ENCODE measurements at regions not wholly inside any gene's neighbourhood (a gene's known extent, or its start where the extent isn't known, plus 50 kb on each side); places are given as distances from the start of the nearest gene placed in this dataset.
"Not testable (repeated sequence)": the region's sequence is repeated elsewhere in the genome, so short reads cannot be mapped to it uniquely, and the experiment has no call there.

- H3K4me3 ChIP-seq (ENCODE audit: low read depth, low read length) = no peak overlapping the region
- no peak for DNase-seq (ENCODE audit: low read depth)
- no peak for TF ChIP-seq CTCF (IDR thresholded peaks at IDR 0.05; ENCODE audit: low read depth, low read length, missing control alignments)
Observed at GRCh38 chr12:67716817-67717216, 68.3 kb downstream of the DYRK2 start.

- not testable (repeated sequence) for DNase-seq (ENCODE audit: low read depth); H3K4me3 ChIP-seq (ENCODE audit: low read depth, low read length)
Observed at GRCh38 chr12:67719303-67719702, 70.8 kb downstream of the DYRK2 start.

- H3K4me3 ChIP-seq (ENCODE audit: low read depth, low read length) = no peak overlapping the region
- TF ChIP-seq CTCF (IDR thresholded peaks at IDR 0.05; ENCODE audit: low read depth, low read length, missing control alignments) = no peak
- no peak for DNase-seq (ENCODE audit: low read depth)
Observed at GRCh38 chr12:67720351-67720856, 71.9 kb downstream of the DYRK2 start.

GRCh38 chr12:67721248-67721647, 72.7 kb downstream of the DYRK2 start:
- no peak for DNase-seq (ENCODE audit: low read depth)
- TF ChIP-seq CTCF (IDR thresholded peaks at IDR 0.05; ENCODE audit: low read depth, low read length, missing control alignments) = no peak
- no peak overlapping the region for H3K4me3 ChIP-seq (ENCODE audit: low read depth, low read length)

- H3K4me3 ChIP-seq (ENCODE audit: low read depth, low read length) = no peak overlapping the region
- TF ChIP-seq CTCF (IDR thresholded peaks at IDR 0.05; ENCODE audit: low read depth, low read length, missing control alignments) = no peak
- no peak for DNase-seq (ENCODE audit: low read depth)
Observed at GRCh38 chr12:67722296-67722695, 73.8 kb downstream of the DYRK2 start.

GRCh38 chr12:67726868-67727267, 78.3 kb downstream of the DYRK2 start:
- no peak overlapping the region for H3K4me3 ChIP-seq (ENCODE audit: low read depth, low read length)
- TF ChIP-seq CTCF (IDR thresholded peaks at IDR 0.05; ENCODE audit: low read depth, low read length, missing control alignments) = no peak
- no peak for DNase-seq (ENCODE audit: low read depth)

GRCh38 chr12:67727702-67728666, 79.4 kb downstream of the DYRK2 start:
- no peak for DNase-seq (ENCODE audit: low read depth)
- H3K4me3 ChIP-seq (ENCODE audit: low read depth, low read length) = no peak overlapping the region
- TF ChIP-seq CTCF (IDR thresholded peaks at IDR 0.05; ENCODE audit: low read depth, low read length, missing control alignments) = no peak

All from GM12864 (cell line).